ENCODE measurements at regions not wholly inside any gene's neighbourhood (a gene's known extent, or its start where the extent isn't known, plus 50 kb on each side); places are given as distances from the start of the nearest gene placed in this dataset.
A peak's percentile ranks its signal among the peaks of the same experiment; 100 is the strongest.
"Not testable (repeated sequence)": the region's sequence is repeated elsewhere in the genome, so short reads cannot be mapped to it uniquely, and the experiment has no call there.

DNA sequence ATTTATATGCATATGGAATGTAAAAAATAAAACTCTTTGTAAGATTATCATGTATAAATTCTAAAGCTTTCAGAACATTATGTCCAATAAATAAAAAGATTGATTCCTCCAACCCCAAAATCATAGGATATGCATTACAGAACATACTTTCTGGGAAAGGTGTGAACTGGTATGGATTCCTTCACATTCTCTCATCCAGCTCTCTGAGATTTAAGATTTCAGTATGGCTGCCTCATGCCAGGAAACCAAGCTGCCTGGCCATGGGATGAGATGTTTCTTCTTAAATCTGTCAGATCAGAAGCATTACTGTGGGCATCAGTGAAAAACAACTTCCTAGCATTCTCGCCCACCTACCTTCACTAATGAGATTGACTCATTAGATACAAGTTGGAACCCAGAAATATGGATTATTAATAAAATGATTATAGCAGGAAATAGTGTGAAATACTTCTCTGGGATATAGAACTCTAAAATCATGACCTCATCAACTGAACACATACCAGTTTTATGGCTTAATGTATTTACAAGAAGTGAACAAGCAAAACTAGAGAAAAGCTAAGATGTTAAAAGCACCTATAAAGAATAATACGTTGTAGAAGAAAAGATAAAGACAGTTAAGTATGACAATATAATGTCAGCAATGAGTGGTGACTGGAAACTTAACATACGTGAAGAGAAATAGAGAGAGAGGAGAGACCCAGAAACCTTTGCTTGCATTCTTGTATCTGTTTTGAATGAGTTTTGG, 171.6 kb upstream of the PHACTR1 start:
- Histone ChIP-seq H3K4me3 (ENCODE audit: low read depth, low read length) (no peak overlapping the region), H3K27me3 (ENCODE audit: control insufficient read depth, insufficient read depth, low read length) (no peaks in the 10 kb centered on the region), H3K9me3 (ENCODE audit: control insufficient read depth, insufficient read depth, low read length) (peaks cover 3% of the 10 kb centered on the region; the same call in 1 of the 2 replicates), H3K27ac (ENCODE audit: low read depth, low read length) (no peak overlapping the region)
- DNase-seq (ENCODE audit: low read depth, low spot score): no peak
- ChIA-PET CTCF (no interaction called here), POLR2A (no interaction called here)
- TF ChIP-seq, protein P1, sequence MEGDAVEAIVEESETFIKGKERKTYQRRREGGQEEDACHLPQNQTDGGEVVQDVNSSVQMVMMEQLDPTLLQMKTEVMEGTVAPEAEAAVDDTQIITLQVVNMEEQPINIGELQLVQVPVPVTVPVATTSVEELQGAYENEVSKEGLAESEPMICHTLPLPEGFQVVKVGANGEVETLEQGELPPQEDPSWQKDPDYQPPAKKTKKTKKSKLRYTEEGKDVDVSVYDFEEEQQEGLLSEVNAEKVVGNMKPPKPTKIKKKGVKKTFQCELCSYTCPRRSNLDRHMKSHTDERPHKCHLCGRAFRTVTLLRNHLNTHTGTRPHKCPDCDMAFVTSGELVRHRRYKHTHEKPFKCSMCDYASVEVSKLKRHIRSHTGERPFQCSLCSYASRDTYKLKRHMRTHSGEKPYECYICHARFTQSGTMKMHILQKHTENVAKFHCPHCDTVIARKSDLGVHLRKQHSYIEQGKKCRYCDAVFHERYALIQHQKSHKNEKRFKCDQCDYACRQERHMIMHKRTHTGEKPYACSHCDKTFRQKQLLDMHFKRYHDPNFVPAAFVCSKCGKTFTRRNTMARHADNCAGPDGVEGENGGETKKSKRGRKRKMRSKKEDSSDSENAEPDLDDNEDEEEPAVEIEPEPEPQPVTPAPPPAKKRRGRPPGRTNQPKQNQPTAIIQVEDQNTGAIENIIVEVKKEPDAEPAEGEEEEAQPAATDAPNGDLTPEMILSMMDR (IDR thresholded peaks at IDR 0.05; ENCODE audit: low read depth, low read length): no peak

DNA sequence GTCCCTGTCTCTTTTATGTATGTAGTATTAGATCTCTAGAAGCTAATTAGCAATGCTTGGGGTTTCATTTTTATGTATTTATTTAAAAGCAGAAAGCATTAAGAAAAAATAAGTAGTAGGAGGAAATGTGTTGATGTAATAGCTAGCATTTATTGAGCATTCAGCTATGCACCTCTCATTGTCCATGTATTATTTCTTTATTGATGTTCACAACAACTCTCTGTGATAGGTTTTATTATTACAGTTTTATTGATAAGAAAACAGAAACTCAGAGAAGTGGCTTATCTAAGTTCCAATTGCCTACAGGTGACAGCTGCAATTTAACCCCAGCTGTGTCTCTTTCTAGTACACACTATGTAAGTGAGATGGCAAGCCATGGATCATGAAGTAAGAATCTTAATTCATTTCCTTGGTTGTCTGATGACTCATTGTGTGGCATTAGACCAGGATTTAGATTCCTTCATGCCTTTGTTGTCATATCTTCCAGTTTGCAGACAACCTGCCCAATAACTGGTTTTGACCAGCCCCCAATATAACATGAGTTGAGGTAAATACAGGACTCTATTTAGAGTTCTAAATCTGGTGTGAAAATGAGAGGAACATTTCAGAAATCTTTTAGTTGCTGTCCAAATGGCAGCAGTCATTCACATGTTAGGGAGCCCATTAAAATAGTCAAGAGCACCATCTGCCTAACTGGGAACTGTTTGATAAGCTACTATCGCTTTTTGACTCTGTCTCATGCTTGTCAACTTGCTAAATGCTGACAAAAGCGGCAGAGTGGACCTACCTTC, 170.8 kb upstream of the PHACTR1 start:
- peaks cover 3% of the 10 kb centered on the region; the same call in 1 of the 2 replicates for H3K9me3 ChIP-seq (ENCODE audit: control insufficient read depth, insufficient read depth, low read length)
- H3K27ac ChIP-seq (ENCODE audit: low read depth, low read length): no peak overlapping the region
- DNase-seq (ENCODE audit: low read depth, low spot score): peak; percentile 43
- ChIA-PET POLR2A (no interaction called here), CTCF (no interaction called here)
- no peaks in the 10 kb centered on the region for H3K27me3 ChIP-seq (ENCODE audit: control insufficient read depth, insufficient read depth, low read length)
- TF ChIP-seq, protein P1 (IDR thresholded peaks at IDR 0.05; ENCODE audit: low read depth, low read length): no peak
- no peak overlapping the region for H3K4me3 ChIP-seq (ENCODE audit: low read depth, low read length)

DNA sequence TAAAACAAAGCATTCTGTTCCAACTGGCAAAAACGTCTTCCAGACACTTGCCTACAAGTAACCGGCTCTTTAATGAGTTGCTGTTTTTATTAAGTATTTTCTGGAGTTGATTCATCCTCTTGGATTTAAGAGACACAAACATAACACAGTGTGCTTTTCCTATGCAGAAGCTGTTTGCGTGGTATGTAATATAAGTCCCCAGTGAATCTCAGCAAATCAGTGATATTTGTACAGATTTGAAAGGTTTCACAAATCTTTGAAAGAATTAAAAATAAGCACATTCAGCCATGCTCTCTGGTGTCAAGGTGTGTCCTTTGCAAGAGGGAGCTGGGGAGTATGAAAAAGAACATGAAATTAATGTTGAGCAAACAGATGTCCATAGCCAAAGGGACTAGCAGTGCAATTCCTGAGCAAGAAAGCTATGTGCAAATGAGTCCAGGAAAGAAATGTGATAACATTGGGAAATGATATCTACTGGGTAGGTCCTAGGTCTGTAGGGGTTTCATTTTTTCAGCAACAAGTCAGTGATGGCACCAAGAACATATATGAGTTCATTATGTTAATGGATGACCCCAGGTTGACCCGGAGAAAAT, 170.1 kb upstream of the PHACTR1 start:
- H3K27ac ChIP-seq (ENCODE audit: low read depth, low read length): no peak overlapping the region
- POLR2A ChIA-PET: no interaction called here

DNA sequence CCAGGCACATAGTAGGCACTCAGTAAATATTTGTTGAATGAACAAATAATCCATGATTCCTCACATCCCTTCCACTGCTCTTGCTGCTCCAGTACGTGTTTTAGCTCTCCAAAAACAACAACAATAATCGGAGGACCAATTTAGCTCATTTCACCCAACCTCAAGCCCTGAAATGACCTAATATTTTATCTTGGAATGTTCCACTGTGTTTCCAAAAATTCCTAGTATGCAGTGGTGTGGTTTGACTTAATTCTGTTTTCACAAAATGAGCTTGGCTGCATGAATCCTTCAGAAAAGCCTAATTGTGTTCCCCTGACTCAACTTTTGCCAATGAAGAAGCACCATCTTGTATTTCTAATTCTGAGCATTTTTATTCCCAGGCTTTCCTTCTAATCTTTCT, 168.0 kb upstream of the PHACTR1 start:
- DNase-seq (ENCODE audit: low read depth, low spot score): no peak
- TF ChIP-seq, protein P1 (IDR thresholded peaks at IDR 0.05; ENCODE audit: low read depth, low read length): no peak
- H3K9me3 ChIP-seq (ENCODE audit: control insufficient read depth, insufficient read depth, low read length): peaks cover 3% of the 10 kb centered on the region; the same call in 1 of the 2 replicates
- ChIA-PET CTCF (no interaction called here), POLR2A (no interaction called here)
- no peak overlapping the region for H3K4me3 ChIP-seq (ENCODE audit: low read depth, low read length)
- H3K27me3 ChIP-seq (ENCODE audit: control insufficient read depth, insufficient read depth, low read length): no peaks in the 10 kb centered on the region
- no peak overlapping the region for H3K27ac ChIP-seq (ENCODE audit: low read depth, low read length)

More for the DNA sequence above, 170.1 kb upstream of the PHACTR1 start:
- Histone ChIP-seq H3K9me3 (ENCODE audit: control insufficient read depth, insufficient read depth, low read length) (peaks cover 3% of the 10 kb centered on the region; the same call in 1 of the 2 replicates), H3K27me3 (ENCODE audit: control insufficient read depth, insufficient read depth, low read length) (no peaks in the 10 kb centered on the region), H3K4me3 (ENCODE audit: low read depth, low read length) (no peak overlapping the region)
- no peak for DNase-seq (ENCODE audit: low read depth, low spot score)
- CTCF ChIA-PET: no interaction called here
- TF ChIP-seq, protein P1 (IDR thresholded peaks at IDR 0.05; ENCODE audit: low read depth, low read length): no peak

DNA sequence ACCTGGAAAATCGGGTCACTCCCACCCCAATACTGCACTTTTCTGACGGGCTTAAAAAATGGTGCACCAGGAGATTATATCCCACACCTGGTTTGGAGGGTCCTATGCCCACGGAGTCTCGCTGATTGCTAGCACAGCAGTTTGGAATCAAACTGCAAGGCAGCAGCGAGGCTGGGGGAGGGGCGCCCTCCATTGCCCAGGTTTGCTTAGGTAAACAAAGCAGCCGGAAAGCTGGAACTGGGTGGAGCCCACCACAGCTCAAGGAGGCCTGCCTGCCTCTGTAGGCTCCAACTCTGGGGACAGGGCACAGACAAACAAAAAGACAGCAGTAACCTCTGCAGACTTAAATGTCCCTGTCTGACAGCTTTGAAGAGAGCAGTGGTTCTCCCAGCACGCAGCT, 167.1 kb upstream of the PHACTR1 start:
- H3K9me3 ChIP-seq (ENCODE audit: control insufficient read depth, insufficient read depth, low read length); DNase-seq (ENCODE audit: low read depth, low spot score); POLR2A ChIA-PET; CTCF ChIA-PET; H3K4me3 ChIP-seq (ENCODE audit: low read depth, low read length); H3K27ac ChIP-seq (ENCODE audit: low read depth, low read length); H3K27me3 ChIP-seq (ENCODE audit: control insufficient read depth, insufficient read depth, low read length): not testable (repeated sequence)

DNA sequence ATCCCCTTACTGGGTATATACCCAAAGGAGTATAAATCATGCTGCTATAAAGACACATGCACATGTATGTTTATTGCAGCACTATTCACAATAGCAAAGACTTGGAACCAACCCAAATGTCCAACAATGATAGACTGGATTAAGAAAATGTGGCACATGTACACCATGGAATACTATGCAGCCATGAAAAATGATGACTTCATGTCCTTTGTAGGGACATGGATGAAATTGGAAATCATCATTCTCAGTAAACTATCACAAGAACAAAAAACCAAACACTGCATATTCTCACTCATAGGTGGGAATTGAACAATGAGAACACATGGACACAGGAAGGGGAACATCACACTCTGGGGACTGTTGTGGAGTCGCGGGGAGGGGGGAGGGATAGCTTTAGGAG, 161.7 kb upstream of the PHACTR1 start:
- DNase-seq (ENCODE audit: low read depth, low spot score); CTCF ChIA-PET; H3K9me3 ChIP-seq (ENCODE audit: control insufficient read depth, insufficient read depth, low read length); POLR2A ChIA-PET; H3K4me3 ChIP-seq (ENCODE audit: low read depth, low read length); H3K27ac ChIP-seq (ENCODE audit: low read depth, low read length); H3K27me3 ChIP-seq (ENCODE audit: control insufficient read depth, insufficient read depth, low read length): not testable (repeated sequence)

Measured in AG04450 (cell line).